Brain microvascular endothelial cell (primary cell): ENCODE measurements at regions not wholly inside any gene's neighbourhood (a gene's known extent, or its start where the extent isn't known, plus 50 kb on each side); places are given as distances from the start of the nearest gene placed in this dataset.

Source experiments
- DNase-seq: peaks from one replicate; pipeline ENCODE4 v3.0.0-alpha.2; 2020
- H3K27ac ChIP-seq: fragments of 250-450 bp; sonication (Bioruptor Pico); 2 replicates; pipeline ENCODE4 v1.5.1; 2020; ENCODE audit warnings: mild to moderate bottlenecking, moderate library complexity
- H3K27me3 ChIP-seq: fragments of 250-450 bp; sonication (Bioruptor Pico); replicated peaks from 2 replicates; pipeline ENCODE4 v1.5.1; 2020; ENCODE audit warnings: mild to moderate bottlenecking
- H3K36me3 ChIP-seq: fragments of 250-450 bp; sonication (Bioruptor Pico); replicated peaks from 2 replicates; pipeline ENCODE4 v1.5.1; 2020; ENCODE audit warnings: mild to moderate bottlenecking
- H3K4me3 ChIP-seq: 2 replicates; pipeline ENCODE4 v1.5.1; 2011; ENCODE audit warnings: low read depth, mild to moderate bottlenecking, control low read depth, low read length, moderate library complexity
- CTCF ChIP-seq: IDR thresholded peaks from 2 replicates; pipeline ENCODE4 v1.5.1; 2011; ENCODE audit warnings: low read depth, mild to moderate bottlenecking, moderate library complexity, low read length, control low read depth, inconsistent platforms; ENCODE audit errors: missing control alignments
- in situ Hi-C: cut with HindIII; loops from 2 replicates; pipeline ENCODE4 v1.10.0; 2017; ENCODE audit warnings: low sequenced_read_pairs, low pct_ligation_motif_present

GRCh38 chr18:25423267-25423666 lies 71.3 kb upstream of the ZNF521 start:
- in situ Hi-C loops: no loop called here
- H3K4me3 ChIP-seq: no peak overlapping the region
- H3K27ac ChIP-seq: no peak overlapping the region
- H3K27me3 ChIP-seq: no peaks in the 10 kb centered on the region
- DNase-seq: no peak
- no peaks in the 10 kb centered on the region for H3K36me3 ChIP-seq
- no peak for TF ChIP-seq CTCF

GRCh38 chr18:25422230-25422629 lies 70.3 kb upstream of the ZNF521 start:
- in situ Hi-C loops: no loop called here
- DNase-seq: no peak
- H3K27me3 ChIP-seq: no peaks in the 10 kb centered on the region
- no peak overlapping the region for H3K4me3 ChIP-seq
- no peak overlapping the region for H3K27ac ChIP-seq
- no peak for TF ChIP-seq CTCF
- no peaks in the 10 kb centered on the region for H3K36me3 ChIP-seq

GRCh38 chr18:25420077-25420825 lies 68.3 kb upstream of the ZNF521 start:
- no peak for DNase-seq
- H3K27ac ChIP-seq: no peak overlapping the region
- no peaks in the 10 kb centered on the region for H3K36me3 ChIP-seq
- TF ChIP-seq CTCF: no peak
- no peaks in the 10 kb centered on the region for H3K27me3 ChIP-seq
- H3K4me3 ChIP-seq: no peak overlapping the region
- in situ Hi-C loops: no loop called here

- no peaks in the 10 kb centered on the region for H3K36me3 ChIP-seq
- TF ChIP-seq CTCF: no peak
- H3K27me3 ChIP-seq: no peaks in the 10 kb centered on the region
- H3K27ac ChIP-seq: no peak overlapping the region
- in situ Hi-C loops: no loop called here
- no peak for DNase-seq
- no peak overlapping the region for H3K4me3 ChIP-seq
Observed at GRCh38 chr18:25416374-25416773, 64.4 kb upstream of the ZNF521 start.

GRCh38 chr18:25409971-25410370 lies 58.0 kb upstream of the ZNF521 start:
- H3K4me3 ChIP-seq: no peak overlapping the region
- DNase-seq: no peak

More at GRCh38 chr18:25409971-25410370, 58.0 kb upstream of the ZNF521 start:
- TF ChIP-seq CTCF: no peak
- no peaks in the 10 kb centered on the region for H3K27me3 ChIP-seq
- H3K36me3 ChIP-seq: no peaks in the 10 kb centered on the region
- no peak overlapping the region for H3K27ac ChIP-seq
- in situ Hi-C loops: no loop called here
